ENCODE measurements at regions not wholly inside any gene's neighbourhood (a gene's known extent, or its start where the extent isn't known, plus 50 kb on each side); places are given as distances from the start of the nearest gene placed in this dataset.

GRCh38 chrX:65841263-65841662 lies 173.8 kb downstream of the MSN start:
- no peak overlapping the region for H3K4ac ChIP-seq (replicated peaks; ENCODE audit: insufficient read length, low read depth, low read length)
- H3K27me3 ChIP-seq (replicated peaks in 1 of 4; ENCODE audit: control insufficient read depth in 3 of 4, extremely low read depth in 1 of 4, insufficient read depth in 3 of 4, low read length in 3 of 4): no peaks in the 10 kb centered on the region
- H3K4me3 ChIP-seq (ENCODE audit: extremely low read depth in 1 of 4, insufficient read depth in 2 of 4, low read depth in 3 of 4, low read length in 4 of 4): no peak overlapping the region
- no peak overlapping the region for H2BK20ac ChIP-seq (ENCODE audit: low read length)
- peaks cover 10 to 49% of the 10 kb centered on the region in 2 experiments; a peak in 3 of 4 replicates for H3K9me3 ChIP-seq (ENCODE audit: insufficient read depth in 2 of 2, low read depth in 1 of 2, low read length in 1 of 2)
- H3K4me2 ChIP-seq (ENCODE audit: insufficient read depth in 1 of 2, low read depth in 2 of 2, low read length in 2 of 2): no peak overlapping the region
- no peak overlapping the region for H3K18ac ChIP-seq (ENCODE audit: extremely low read depth, low read length)
- H3K79me2 ChIP-seq (ENCODE audit: control insufficient read depth in 1 of 2, insufficient read depth in 2 of 2, low read length in 2 of 2): no peaks in the 10 kb centered on the region
- no peak overlapping the region for H2AK5ac ChIP-seq (ENCODE audit: low read depth, low read length)
- H3K23me2 ChIP-seq (ENCODE audit: low read depth, low read length): no peaks in the 10 kb centered on the region
- H4K91ac ChIP-seq (replicated peaks; ENCODE audit: insufficient read length, low read length): no peak overlapping the region
- no peak overlapping the region for H2BK5ac ChIP-seq (ENCODE audit: low read depth, low read length)
- H2BK15ac ChIP-seq (ENCODE audit: low read length): no peak overlapping the region
- FAIRE-seq (no peak), DNase-seq (ENCODE audit: low read depth in 1 of 2, low spot score in 2 of 2) (no peak)
- no peaks in the 10 kb centered on the region for H3K4me1 ChIP-seq (replicated peaks in 1 of 4; ENCODE audit: control insufficient read depth in 3 of 4, insufficient read depth in 4 of 4, low read length in 3 of 4)
- ChIA-PET CTCF (ENCODE audit: partially characterized antibody) (no interaction called here), POLR2A (ENCODE audit: partially characterized antibody) (no interaction called here)
- H4K20me1 ChIP-seq (replicated peaks in 1 of 2; ENCODE audit: control insufficient read depth in 1 of 2, insufficient read depth in 2 of 2, low read length in 2 of 2): no peaks in the 10 kb centered on the region
- H2BK120ac ChIP-seq (replicated peaks; ENCODE audit: low read depth, low read length): no peak overlapping the region
- WGBS, 2 experiments (ENCODE audit: extremely low coverage in 1 of 2, insufficient coverage in 1 of 2, insufficient read length in 1 of 2, insufficient replicate concordance in 2 of 2, low coverage in 1 of 2, low lambda C conversion rate in 2 of 2, missing lambda C conversion rate in 1 of 2): no CpG with 5 or more reads among the region's 2 CpGs
- H3K9ac ChIP-seq (replicated peaks in 1 of 4; ENCODE audit: extremely low read depth in 1 of 4, low read depth in 3 of 4, low read length in 3 of 4): no peak overlapping the region
- no peak overlapping the region for H2AFZ ChIP-seq (ENCODE audit: low read length)
- no peak overlapping the region for H3K27ac ChIP-seq (ENCODE audit: low read depth, low read length)
- no peak overlapping the region for H3K23ac ChIP-seq (ENCODE audit: insufficient read length)
- H4K5ac ChIP-seq (ENCODE audit: insufficient read length, low read depth, low read length): no peak overlapping the region
- no peak overlapping the region for H3K56ac ChIP-seq (replicated peaks; ENCODE audit: insufficient read length, low read depth, low read length)
- H2BK12ac ChIP-seq (ENCODE audit: low read depth, low read length): no peak overlapping the region
- no peaks in the 10 kb centered on the region for H3K79me1 ChIP-seq (ENCODE audit: low read depth, low read length)
- H4K8ac ChIP-seq (ENCODE audit: extremely low read depth, insufficient read depth, low read length): no peak overlapping the region
- H3K14ac ChIP-seq (ENCODE audit: insufficient read length): no peak overlapping the region
- no peaks in the 10 kb centered on the region for H3K36me3 ChIP-seq (ENCODE audit: control insufficient read depth in 2 of 4, insufficient read depth in 4 of 4, low read length in 3 of 4)
- TF ChIP-seq TAF7 (optimal IDR thresholded peaks at IDR 0.05; ENCODE audit: borderline replicate concordance, low read depth, low read length) (no peak), ATF2 (IDR thresholded peaks at IDR 0.05; ENCODE audit: low read length) (no peak), FOSL1 (IDR thresholded peaks at IDR 0.05; ENCODE audit: insufficient read depth, low read depth, low read length) (no peak), CEBPB (IDR thresholded peaks at IDR 0.05; ENCODE audit: low read depth, low read length) (no peak), SIN3A (conservative IDR thresholded peaks at IDR 0.05 in 1 of 2, IDR thresholded peaks at IDR 0.05 in 1 of 2; ENCODE audit: low read depth in 1 of 2, low read length in 2 of 2) (no peak), POLR2AphosphoS5 (IDR thresholded peaks at IDR 0.05; ENCODE audit: low read depth, low read length) (no peak)

Measured in H1 (cell line).